OCI-LY7 (cell line): ENCODE measurements at regions not wholly inside any gene's neighbourhood (a gene's known extent, or its start where the extent isn't known, plus 50 kb on each side); places are given as distances from the start of the nearest gene placed in this dataset.

Experiments
- EZH2phosphoT487 ChIP-seq: fragments of 200-600 bp; sonication (generic); IDR thresholded peaks from 2 replicates; pipeline ENCODE4 v1.6.1; 2018; ENCODE audit warnings: low read depth, borderline replicate concordance, mild to moderate bottlenecking, mixed run types, antibody characterized with exemption, low read length, moderate library complexity, mixed read lengths
- TF ChIP-seq, protein P1 (sequence below): fragments of 200-600 bp; sonication (generic); conservative IDR thresholded peaks from 2 replicates; pipeline ENCODE4 v1.5.1; 2014; ENCODE audit warnings: mild to moderate bottlenecking, antibody characterized with exemption, low read length, moderate library complexity, mixed read lengths

DNA sequence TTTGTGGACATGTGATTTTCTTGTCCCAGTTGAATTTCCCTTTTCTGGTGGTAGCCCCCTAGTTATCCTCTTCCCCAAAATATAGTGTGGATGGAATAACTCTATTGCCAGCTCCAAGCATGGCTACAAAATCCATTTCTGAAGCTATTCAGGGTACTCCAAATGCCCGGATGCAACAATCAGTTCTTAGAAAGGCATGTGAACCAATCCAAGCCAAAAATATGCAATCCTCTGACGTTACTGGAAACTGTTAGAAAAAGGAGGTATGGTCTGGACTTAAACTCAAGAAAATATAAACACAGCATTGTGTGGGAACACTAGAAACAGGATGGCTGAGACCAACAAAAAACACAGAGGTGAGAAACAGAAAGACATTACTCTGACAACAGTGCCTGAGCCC is 347.0 kb downstream of the GPAM start:
- TF ChIP-seq, protein P1, sequence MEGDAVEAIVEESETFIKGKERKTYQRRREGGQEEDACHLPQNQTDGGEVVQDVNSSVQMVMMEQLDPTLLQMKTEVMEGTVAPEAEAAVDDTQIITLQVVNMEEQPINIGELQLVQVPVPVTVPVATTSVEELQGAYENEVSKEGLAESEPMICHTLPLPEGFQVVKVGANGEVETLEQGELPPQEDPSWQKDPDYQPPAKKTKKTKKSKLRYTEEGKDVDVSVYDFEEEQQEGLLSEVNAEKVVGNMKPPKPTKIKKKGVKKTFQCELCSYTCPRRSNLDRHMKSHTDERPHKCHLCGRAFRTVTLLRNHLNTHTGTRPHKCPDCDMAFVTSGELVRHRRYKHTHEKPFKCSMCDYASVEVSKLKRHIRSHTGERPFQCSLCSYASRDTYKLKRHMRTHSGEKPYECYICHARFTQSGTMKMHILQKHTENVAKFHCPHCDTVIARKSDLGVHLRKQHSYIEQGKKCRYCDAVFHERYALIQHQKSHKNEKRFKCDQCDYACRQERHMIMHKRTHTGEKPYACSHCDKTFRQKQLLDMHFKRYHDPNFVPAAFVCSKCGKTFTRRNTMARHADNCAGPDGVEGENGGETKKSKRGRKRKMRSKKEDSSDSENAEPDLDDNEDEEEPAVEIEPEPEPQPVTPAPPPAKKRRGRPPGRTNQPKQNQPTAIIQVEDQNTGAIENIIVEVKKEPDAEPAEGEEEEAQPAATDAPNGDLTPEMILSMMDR = no peak
- no peak for TF ChIP-seq EZH2phosphoT487
